ENCODE measurements at regions not wholly inside any gene's neighbourhood (a gene's known extent, or its start where the extent isn't known, plus 50 kb on each side); places are given as distances from the start of the nearest gene placed in this dataset.
"Not testable (repeated sequence)": the region's sequence is repeated elsewhere in the genome, so short reads cannot be mapped to it uniquely, and the experiment has no call there.

- DNase-seq (ENCODE audit: low read depth) = no peak
- TF ChIP-seq, protein P1, sequence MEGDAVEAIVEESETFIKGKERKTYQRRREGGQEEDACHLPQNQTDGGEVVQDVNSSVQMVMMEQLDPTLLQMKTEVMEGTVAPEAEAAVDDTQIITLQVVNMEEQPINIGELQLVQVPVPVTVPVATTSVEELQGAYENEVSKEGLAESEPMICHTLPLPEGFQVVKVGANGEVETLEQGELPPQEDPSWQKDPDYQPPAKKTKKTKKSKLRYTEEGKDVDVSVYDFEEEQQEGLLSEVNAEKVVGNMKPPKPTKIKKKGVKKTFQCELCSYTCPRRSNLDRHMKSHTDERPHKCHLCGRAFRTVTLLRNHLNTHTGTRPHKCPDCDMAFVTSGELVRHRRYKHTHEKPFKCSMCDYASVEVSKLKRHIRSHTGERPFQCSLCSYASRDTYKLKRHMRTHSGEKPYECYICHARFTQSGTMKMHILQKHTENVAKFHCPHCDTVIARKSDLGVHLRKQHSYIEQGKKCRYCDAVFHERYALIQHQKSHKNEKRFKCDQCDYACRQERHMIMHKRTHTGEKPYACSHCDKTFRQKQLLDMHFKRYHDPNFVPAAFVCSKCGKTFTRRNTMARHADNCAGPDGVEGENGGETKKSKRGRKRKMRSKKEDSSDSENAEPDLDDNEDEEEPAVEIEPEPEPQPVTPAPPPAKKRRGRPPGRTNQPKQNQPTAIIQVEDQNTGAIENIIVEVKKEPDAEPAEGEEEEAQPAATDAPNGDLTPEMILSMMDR (conservative IDR thresholded peaks at IDR 0.05; ENCODE audit: low read depth, low read length) = no peak
- H3K4me3 ChIP-seq (ENCODE audit: low read depth, low read length) = no peak overlapping the region
Measured at GRCh38 chr2:66101206-66101605, 333.7 kb upstream of the MEIS1 start.

DNA sequence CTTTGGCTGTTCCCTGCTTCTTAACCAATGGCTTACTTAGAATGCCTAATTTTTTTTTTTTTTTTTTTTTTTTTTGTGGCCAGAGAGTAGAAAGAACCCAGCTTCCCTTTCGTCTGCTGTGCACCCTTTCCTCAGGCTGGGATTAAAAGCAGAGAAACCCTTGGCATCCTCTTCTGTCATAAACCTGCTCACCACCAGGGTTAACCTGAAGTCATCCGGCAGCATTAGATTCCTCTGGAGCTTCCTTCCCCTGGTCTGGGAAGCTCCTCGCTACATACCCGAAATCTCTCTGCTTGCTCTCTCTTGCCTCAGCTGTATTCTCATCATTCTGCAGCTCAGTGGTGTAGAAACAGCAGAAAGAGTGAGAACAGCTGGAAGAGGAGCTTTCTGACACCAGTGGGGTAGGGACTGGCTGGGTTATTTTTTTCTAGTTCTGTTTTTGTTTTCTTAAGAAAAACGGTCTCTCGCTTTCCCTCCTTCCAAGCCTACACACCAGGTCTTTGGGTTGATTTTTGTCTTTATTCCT, 339.0 kb upstream of the MEIS1 start:
- no peak for DNase-seq (ENCODE audit: low read depth)
- TF ChIP-seq, protein P1 (conservative IDR thresholded peaks at IDR 0.05; ENCODE audit: low read depth, low read length) = no peak
- H3K4me3 ChIP-seq (ENCODE audit: low read depth, low read length) = no peak overlapping the region

DNA sequence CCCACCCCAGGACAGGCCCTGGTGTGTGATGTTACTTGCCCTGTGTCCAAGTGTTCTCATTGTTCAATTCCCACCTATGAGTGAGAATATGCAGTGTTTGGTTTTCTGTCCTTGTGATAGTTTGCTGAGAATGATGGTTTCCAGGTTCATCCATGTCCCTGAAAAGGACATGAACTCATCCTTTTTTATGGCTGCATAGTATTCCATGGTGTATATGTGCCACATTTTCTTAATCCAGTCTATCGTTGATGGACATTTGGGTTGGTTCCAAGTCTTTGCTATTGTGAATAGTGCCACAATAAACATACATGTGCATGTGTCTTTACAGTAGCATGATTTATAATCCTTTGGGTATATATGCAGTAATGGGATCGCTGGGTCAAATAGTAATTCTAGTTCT, 340.2 kb upstream of the MEIS1 start:
- not testable (repeated sequence) for H3K4me3 ChIP-seq (ENCODE audit: low read depth, low read length); DNase-seq (ENCODE audit: low read depth)

- H3K4me3 ChIP-seq (ENCODE audit: low read depth, low read length) = no peak overlapping the region
- peak; percentile 1 for DNase-seq (ENCODE audit: low read depth)
- TF ChIP-seq, protein P1 (conservative IDR thresholded peaks at IDR 0.05; ENCODE audit: low read depth, low read length) = no peak
Measured at GRCh38 chr2:66093371-66093770, 341.6 kb upstream of the MEIS1 start.

- no peak for DNase-seq (ENCODE audit: low read depth)
- TF ChIP-seq, protein P1 (conservative IDR thresholded peaks at IDR 0.05; ENCODE audit: low read depth, low read length) = no peak
- H3K4me3 ChIP-seq (ENCODE audit: low read depth, low read length) = no peak overlapping the region
Measured at GRCh38 chr2:66084948-66085590, 349.9 kb upstream of the MEIS1 start.

GRCh38 chr2:66082581-66082980, 352.3 kb upstream of the MEIS1 start:
- H3K4me3 ChIP-seq (ENCODE audit: low read depth, low read length) = no peak overlapping the region
- TF ChIP-seq, protein P1 (conservative IDR thresholded peaks at IDR 0.05; ENCODE audit: low read depth, low read length) = no peak
- no peak for DNase-seq (ENCODE audit: low read depth)

DNA sequence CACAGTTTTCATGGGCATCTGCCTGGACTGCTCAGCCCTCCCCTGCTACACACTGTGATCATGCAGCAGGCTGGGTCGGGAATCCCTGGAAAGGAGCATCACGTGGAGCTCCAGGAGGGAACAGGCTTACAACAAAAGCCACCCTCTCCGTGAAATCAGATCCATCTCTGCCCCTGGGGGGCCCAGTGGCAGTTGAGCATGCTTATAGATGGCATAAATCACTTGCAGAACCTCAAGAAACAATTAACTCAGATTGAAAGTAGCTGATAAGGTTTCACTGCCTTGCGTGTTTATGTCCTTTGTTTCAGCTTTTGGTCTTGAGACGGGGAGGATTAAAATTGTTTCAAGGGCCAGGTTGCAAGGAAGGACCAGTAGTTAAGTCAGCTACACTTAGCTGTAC, 354.8 kb upstream of the MEIS1 start:
- no peak overlapping the region for H3K4me3 ChIP-seq (ENCODE audit: low read depth, low read length)
- no peak for DNase-seq (ENCODE audit: low read depth)
- TF ChIP-seq, protein P1 (conservative IDR thresholded peaks at IDR 0.05; ENCODE audit: low read depth, low read length) = no peak

Data from choroid plexus epithelial cell (primary cell).